ENCODE measurements at regions not wholly inside any gene's neighbourhood (a gene's known extent, or its start where the extent isn't known, plus 50 kb on each side); places are given as distances from the start of the nearest gene placed in this dataset.

DNA sequence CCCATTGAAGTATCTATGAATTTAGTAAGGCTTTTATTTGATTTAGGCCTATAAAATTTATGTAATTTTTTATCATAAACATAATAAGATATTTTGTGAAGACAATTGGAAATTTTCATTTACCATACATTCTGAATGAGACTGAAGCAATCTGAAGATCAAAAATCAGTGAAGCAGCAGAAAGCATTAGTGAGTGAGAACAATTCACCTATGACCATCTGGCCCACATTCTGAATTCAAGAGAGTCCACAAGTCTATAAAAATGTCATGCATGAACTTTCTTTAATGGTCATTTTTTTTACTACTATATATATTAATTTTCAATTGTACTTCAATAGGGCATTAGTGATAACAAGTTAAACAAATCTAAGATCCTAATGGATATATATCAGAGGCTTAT lies 1026.6 kb upstream of the MAP3K7 start:
- no peak overlapping the region for H3K14ac ChIP-seq (ENCODE audit: insufficient read length)
- no peak overlapping the region for H2AK5ac ChIP-seq (ENCODE audit: low read depth, low read length)
- no peaks in the 10 kb centered on the region for H3K36me3 ChIP-seq (ENCODE audit: control insufficient read depth in 2 of 4, insufficient read depth in 4 of 4, low read length in 3 of 4)
- no peaks in the 10 kb centered on the region for H3K23me2 ChIP-seq (ENCODE audit: low read depth, low read length)
- no peak for FAIRE-seq
- CTCF ChIA-PET (ENCODE audit: partially characterized antibody), result no interaction called here
- H3K23ac ChIP-seq (ENCODE audit: insufficient read length), result no peak overlapping the region
- no peak overlapping the region for H3K4me3 ChIP-seq (ENCODE audit: extremely low read depth in 1 of 4, insufficient read depth in 2 of 4, low read depth in 3 of 4, low read length in 4 of 4)
- H4K5ac ChIP-seq (ENCODE audit: insufficient read length, low read depth, low read length), result no peak overlapping the region
- H2BK120ac ChIP-seq (replicated peaks; ENCODE audit: low read depth, low read length), result no peak overlapping the region
- POLR2A ChIA-PET (ENCODE audit: partially characterized antibody), result no interaction called here
- H3K27me3 ChIP-seq (replicated peaks in 1 of 4; ENCODE audit: control insufficient read depth in 3 of 4, extremely low read depth in 1 of 4, insufficient read depth in 3 of 4, low read length in 3 of 4), result no peaks in the 10 kb centered on the region
- no peak overlapping the region for H2BK5ac ChIP-seq (ENCODE audit: low read depth, low read length)
- no peaks in the 10 kb centered on the region for H3K9me3 ChIP-seq (ENCODE audit: insufficient read depth in 2 of 2, low read depth in 1 of 2, low read length in 1 of 2)
- DNase-seq (ENCODE audit: low read depth in 1 of 2, low spot score in 2 of 2), result no peak
- TF ChIP-seq GABPA (IDR thresholded peaks at IDR 0.05; ENCODE audit: borderline replicate concordance, insufficient read depth, low read length), result no peak
- H4K20me1 ChIP-seq (replicated peaks in 1 of 2; ENCODE audit: control insufficient read depth in 1 of 2, insufficient read depth in 2 of 2, low read length in 2 of 2), result no peaks in the 10 kb centered on the region
- no peak overlapping the region for H2BK15ac ChIP-seq (ENCODE audit: low read length)
- no peak overlapping the region for H2BK12ac ChIP-seq (ENCODE audit: low read depth, low read length)
- H3K4me2 ChIP-seq (ENCODE audit: insufficient read depth in 1 of 2, low read depth in 2 of 2, low read length in 2 of 2), result no peak overlapping the region
- no peak overlapping the region for H3K9ac ChIP-seq (replicated peaks in 1 of 4; ENCODE audit: extremely low read depth in 1 of 4, low read depth in 3 of 4, low read length in 3 of 4)
- no peak overlapping the region for H2BK20ac ChIP-seq (ENCODE audit: low read length)
- no peaks in the 10 kb centered on the region for H3K79me1 ChIP-seq (ENCODE audit: low read depth, low read length)
- H2AFZ ChIP-seq (ENCODE audit: low read length), result no peak overlapping the region
- no peak overlapping the region for H4K8ac ChIP-seq (ENCODE audit: extremely low read depth, insufficient read depth, low read length)
- H3K56ac ChIP-seq (replicated peaks; ENCODE audit: insufficient read length, low read depth, low read length), result no peak overlapping the region
- H3K27ac ChIP-seq (ENCODE audit: low read depth, low read length), result no peak overlapping the region
- H4K91ac ChIP-seq (replicated peaks; ENCODE audit: insufficient read length, low read length), result no peak overlapping the region
- H3K79me2 ChIP-seq (ENCODE audit: control insufficient read depth in 1 of 2, insufficient read depth in 2 of 2, low read length in 2 of 2), result no peaks in the 10 kb centered on the region
- no peaks in the 10 kb centered on the region for H3K4me1 ChIP-seq (replicated peaks in 1 of 4; ENCODE audit: control insufficient read depth in 3 of 4, insufficient read depth in 4 of 4, low read length in 3 of 4)
- no peak overlapping the region for H3K4ac ChIP-seq (replicated peaks; ENCODE audit: insufficient read length, low read depth, low read length)
- H3K18ac ChIP-seq (ENCODE audit: extremely low read depth, low read length), result no peak overlapping the region

All from H1 (cell line).